Effector memory CD8-positive, alpha-beta T cell (primary cell): ENCODE measurements at regions not wholly inside any gene's neighbourhood (a gene's known extent, or its start where the extent isn't known, plus 50 kb on each side); places are given as distances from the start of the nearest gene placed in this dataset.
"Not testable (repeated sequence)": the region's sequence is repeated elsewhere in the genome, so short reads cannot be mapped to it uniquely, and the experiment has no call there.

Experiments used
- ATAC-seq: fragments of 150-1000 bp; cut with Tn5 transposase; replicated peaks from 2 replicates; pipeline ENCODE4 v1.10.0; 2021; ENCODE audit warnings: mild to moderate bottlenecking, moderate library complexity
- DNase-seq, 3 experiments: peaks; one replicate each; pipeline ENCODE4 v3.0.0; 2021
- H3K27ac Mint-ChIP-seq, 2 donors: one replicate each; pipeline ENCODE4 v1.8.0; 2022; ENCODE audit warnings: mild to moderate bottlenecking in 2 of 2, mixed read lengths in 2 of 2, moderate library complexity in 2 of 2
- H3K27me3 Mint-ChIP-seq, 2 donors: one replicate each; pipeline ENCODE4 v1.8.0; 2022; ENCODE audit warnings: mixed read lengths in 2 of 2
- H3K36me3 Mint-ChIP-seq: one replicate; pipeline ENCODE4 v1.8.0; 2022; ENCODE audit warnings: mild to moderate bottlenecking, moderate library complexity, mixed read lengths; ENCODE audit not compliant: insufficient read depth
- H3K4me1 Mint-ChIP-seq, 2 donors: one replicate each; pipeline ENCODE4 v1.8.0; 2022; ENCODE audit warnings: low read depth in 2 of 2, mixed read lengths in 2 of 2
- H3K4me3 Mint-ChIP-seq, 2 donors: one replicate each; pipeline ENCODE4 v1.8.0; 2022; ENCODE audit warnings: mild to moderate bottlenecking in 2 of 2, mixed read lengths in 2 of 2, moderate library complexity in 2 of 2
- H3K9me3 Mint-ChIP-seq, 2 donors: one replicate each; pipeline ENCODE4 v1.8.0; 2022; ENCODE audit warnings: mixed read lengths in 2 of 2

- H3K9me3 Mint-ChIP-seq, result peaks cover 0 to 3% of the 10 kb centered on the region in 2 donors
- no peaks in the 10 kb centered on the region for H3K4me1 Mint-ChIP-seq
- H3K4me3 Mint-ChIP-seq, result no peak overlapping the region
- peaks cover 8 to 22% of the 10 kb centered on the region in 2 donors for H3K27me3 Mint-ChIP-seq
- ATAC-seq (no peak), DNase-seq (no peak)
- H3K36me3 Mint-ChIP-seq, result no peaks in the 10 kb centered on the region
- H3K27ac Mint-ChIP-seq, result no peak overlapping the region
Observed at GRCh38 chr4:17027495-17027894, 129.1 kb upstream of the LDB2 start.

GRCh38 chr4:17024425-17024824 is 126.0 kb upstream of the LDB2 start:
- Mint-ChIP-seq H3K4me3 (no peak overlapping the region), H3K27me3 (peaks cover 22 to 23% of the 10 kb centered on the region in 2 donors), H3K9me3 (peaks cover 0 to 3% of the 10 kb centered on the region in 2 donors), H3K4me1 (no peaks in the 10 kb centered on the region), H3K36me3 (no peaks in the 10 kb centered on the region), H3K27ac (no peak overlapping the region)
- DNase-seq, result no peak
- no peak for ATAC-seq

GRCh38 chr4:17020901-17021300 is 122.5 kb upstream of the LDB2 start:
- Mint-ChIP-seq H3K27me3 (peaks cover 13 to 23% of the 10 kb centered on the region in 2 donors), H3K27ac (no peak overlapping the region), H3K36me3 (no peaks in the 10 kb centered on the region), H3K4me3 (no peak overlapping the region), H3K4me1 (no peaks in the 10 kb centered on the region), H3K9me3 (peaks cover 0 to 3% of the 10 kb centered on the region in 2 donors)
- DNase-seq, result no peak
- no peak for ATAC-seq

- peaks cover 0 to 3% of the 10 kb centered on the region in 2 donors for H3K9me3 Mint-ChIP-seq
- no peaks in the 10 kb centered on the region for H3K4me1 Mint-ChIP-seq
- ATAC-seq (no peak), DNase-seq (no peak)
- no peaks in the 10 kb centered on the region for H3K36me3 Mint-ChIP-seq
- no peak overlapping the region for H3K27ac Mint-ChIP-seq
- peaks cover 13 to 23% of the 10 kb centered on the region in 2 donors for H3K27me3 Mint-ChIP-seq
- no peak overlapping the region for H3K4me3 Mint-ChIP-seq
Observed at GRCh38 chr4:17020451-17020850, 122.0 kb upstream of the LDB2 start.

- H3K4me1 Mint-ChIP-seq, H3K4me3 Mint-ChIP-seq, H3K9me3 Mint-ChIP-seq, ATAC-seq, H3K36me3 Mint-ChIP-seq, H3K27ac Mint-ChIP-seq, DNase-seq: not testable (repeated sequence)
- peaks cover 13 to 23% of the 10 kb centered on the region in 2 donors for H3K27me3 Mint-ChIP-seq
Observed at GRCh38 chr4:17018621-17019020, 120.2 kb upstream of the LDB2 start.

GRCh38 chr4:17018013-17018412 is 119.6 kb upstream of the LDB2 start:
- no peak overlapping the region for H3K27ac Mint-ChIP-seq
- DNase-seq (no peak), ATAC-seq (no peak)
- H3K4me3 Mint-ChIP-seq, result no peak overlapping the region
- H3K36me3 Mint-ChIP-seq, result no peaks in the 10 kb centered on the region
- H3K4me1 Mint-ChIP-seq, result no peaks in the 10 kb centered on the region
- H3K27me3 Mint-ChIP-seq, result peaks cover 12 to 19% of the 10 kb centered on the region in 2 donors
- H3K9me3 Mint-ChIP-seq, result peaks cover 0 to 3% of the 10 kb centered on the region in 2 donors

- Mint-ChIP-seq H3K27ac (no peak overlapping the region), H3K27me3 (no peaks in the 10 kb centered on the region), H3K4me3 (no peak overlapping the region), H3K9me3 (no peaks in the 10 kb centered on the region), H3K36me3 (no peaks in the 10 kb centered on the region), H3K4me1 (no peaks in the 10 kb centered on the region)
- ATAC-seq (no peak), DNase-seq (no peak)
Observed at GRCh38 chr4:17013382-17014006, 115.0 kb upstream of the LDB2 start.

GRCh38 chr4:17012451-17012850 is 114.0 kb upstream of the LDB2 start:
- H3K27ac Mint-ChIP-seq, result no peak overlapping the region

GRCh38 chr4:17010426-17011087 is 112.1 kb upstream of the LDB2 start:
- no peaks in the 10 kb centered on the region for H3K36me3 Mint-ChIP-seq
- DNase-seq (no peak), ATAC-seq (no peak)
- no peaks in the 10 kb centered on the region for H3K4me1 Mint-ChIP-seq
- H3K9me3 Mint-ChIP-seq, result no peaks in the 10 kb centered on the region
- no peak overlapping the region for H3K4me3 Mint-ChIP-seq
- H3K27me3 Mint-ChIP-seq, result peaks cover 0 to 8% of the 10 kb centered on the region in 2 donors
- no peak overlapping the region for H3K27ac Mint-ChIP-seq

More at GRCh38 chr4:17012451-17012850, 114.0 kb upstream of the LDB2 start:
- ATAC-seq, result no peak
- DNase-seq, result no peak
- no peaks in the 10 kb centered on the region for H3K36me3 Mint-ChIP-seq
- no peaks in the 10 kb centered on the region for H3K27me3 Mint-ChIP-seq
- H3K4me3 Mint-ChIP-seq, result no peak overlapping the region
- no peaks in the 10 kb centered on the region for H3K4me1 Mint-ChIP-seq
- no peaks in the 10 kb centered on the region for H3K9me3 Mint-ChIP-seq

GRCh38 chr4:17009871-17010367 is 111.5 kb upstream of the LDB2 start:
- Mint-ChIP-seq H3K9me3 (no peaks in the 10 kb centered on the region), H3K4me3 (no peak overlapping the region), H3K27me3 (peaks cover 0 to 8% of the 10 kb centered on the region in 2 donors), H3K4me1 (no peaks in the 10 kb centered on the region), H3K27ac (no peak overlapping the region), H3K36me3 (no peaks in the 10 kb centered on the region)
- DNase-seq, result no peak
- no peak for ATAC-seq

GRCh38 chr4:17008834-17009345 is 110.4 kb upstream of the LDB2 start:
- no peak for DNase-seq
- no peak overlapping the region for H3K27ac Mint-ChIP-seq
- H3K27me3 Mint-ChIP-seq, result peaks cover 0 to 8% of the 10 kb centered on the region in 2 donors
- ATAC-seq, result no peak
- no peak overlapping the region for H3K4me3 Mint-ChIP-seq
- H3K36me3 Mint-ChIP-seq, result no peaks in the 10 kb centered on the region
- no peaks in the 10 kb centered on the region for H3K4me1 Mint-ChIP-seq
- no peaks in the 10 kb centered on the region for H3K9me3 Mint-ChIP-seq

GRCh38 chr4:17003606-17004392 is 105.4 kb upstream of the LDB2 start:
- not testable (repeated sequence) for ATAC-seq, DNase-seq, H3K27ac Mint-ChIP-seq, H3K4me1 Mint-ChIP-seq, H3K9me3 Mint-ChIP-seq, H3K36me3 Mint-ChIP-seq, H3K4me3 Mint-ChIP-seq
- H3K27me3 Mint-ChIP-seq, result peaks cover 0 to 20% of the 10 kb centered on the region in 2 donors

GRCh38 chr4:16995451-16995850 is 97.0 kb upstream of the LDB2 start:
- H3K4me3 Mint-ChIP-seq, result no peak overlapping the region
- H3K9me3 Mint-ChIP-seq, result peaks cover 0 to 3% of the 10 kb centered on the region in 2 donors
- no peaks in the 10 kb centered on the region for H3K36me3 Mint-ChIP-seq
- no peaks in the 10 kb centered on the region for H3K4me1 Mint-ChIP-seq
- H3K27ac Mint-ChIP-seq, result no peak overlapping the region
- DNase-seq, result no peak
- no peak for ATAC-seq
- H3K27me3 Mint-ChIP-seq, result peaks cover 0 to 12% of the 10 kb centered on the region in 2 donors
